Osteoblast (primary cell): ENCODE measurements at regions not wholly inside any gene's neighbourhood (a gene's known extent, or its start where the extent isn't known, plus 50 kb on each side); places are given as distances from the start of the nearest gene placed in this dataset.
A peak's percentile ranks its signal among the peaks of the same experiment; 100 is the strongest.

Experiments used
- DNase-seq: peaks from one replicate; pipeline ENCODE4 v3.0.0; 2011; ENCODE audit warnings: low spot score, mixed read lengths; ENCODE audit not compliant: insufficient read length; ENCODE audit errors: missing footprints
- H2AFZ ChIP-seq: 2 replicates; pipeline ENCODE4 v1.6.0; 2011; ENCODE audit warnings: mild to moderate bottlenecking, low read length
- H3K27ac ChIP-seq: 2 replicates; pipeline ENCODE4 v1.5.1; 2011; ENCODE audit warnings: mild to moderate bottlenecking, low read depth, low read length, moderate library complexity
- H3K27me3 ChIP-seq: 2 replicates; pipeline ENCODE4 v1.6.0; 2012; ENCODE audit warnings: mild to moderate bottlenecking, control low read depth, inconsistent platforms, low read length, moderate library complexity; ENCODE audit not compliant: insufficient read depth
- H3K36me3 ChIP-seq: 2 replicates; pipeline ENCODE4 v1.5.1; 2011; ENCODE audit warnings: mild to moderate bottlenecking, low read length, control low read depth, moderate library complexity; ENCODE audit not compliant: insufficient read depth
- H3K4me1 ChIP-seq: 2 replicates; pipeline ENCODE4 v1.5.1; 2011; ENCODE audit warnings: mild to moderate bottlenecking, low read length, control low read depth, moderate library complexity; ENCODE audit not compliant: insufficient read depth
- H3K4me2 ChIP-seq: 2 replicates; pipeline ENCODE4 v1.6.0; 2011; ENCODE audit warnings: mild to moderate bottlenecking, low read length; ENCODE audit not compliant: insufficient read depth
- H3K4me3 ChIP-seq: fragments of 200-600 bp; sonication (generic); 3 replicates; pipeline ENCODE4 v1.5.1; 2012; ENCODE audit warnings: mild to moderate bottlenecking, low read length, inconsistent platforms; ENCODE audit not compliant: insufficient read depth
- H3K79me2 ChIP-seq: 2 replicates; pipeline ENCODE4 v1.6.0; 2012; ENCODE audit warnings: mild to moderate bottlenecking, low read length, control low read depth, inconsistent platforms; ENCODE audit not compliant: insufficient read depth
- H3K9me3 ChIP-seq: 2 replicates; pipeline ENCODE4 v1.5.1; 2011; ENCODE audit warnings: low read depth, low read length, control low read depth
- H4K20me1 ChIP-seq: 2 replicates; pipeline ENCODE4 v1.6.0; 2012; ENCODE audit warnings: mild to moderate bottlenecking, low read length, control low read depth; ENCODE audit not compliant: insufficient read depth
- TF ChIP-seq, protein P1 (sequence below): IDR thresholded peaks from 2 replicates; pipeline ENCODE4 v1.5.1; 2011; ENCODE audit warnings: mild to moderate bottlenecking, low read depth, low read length, moderate library complexity; ENCODE audit errors: extremely low read depth

DNA sequence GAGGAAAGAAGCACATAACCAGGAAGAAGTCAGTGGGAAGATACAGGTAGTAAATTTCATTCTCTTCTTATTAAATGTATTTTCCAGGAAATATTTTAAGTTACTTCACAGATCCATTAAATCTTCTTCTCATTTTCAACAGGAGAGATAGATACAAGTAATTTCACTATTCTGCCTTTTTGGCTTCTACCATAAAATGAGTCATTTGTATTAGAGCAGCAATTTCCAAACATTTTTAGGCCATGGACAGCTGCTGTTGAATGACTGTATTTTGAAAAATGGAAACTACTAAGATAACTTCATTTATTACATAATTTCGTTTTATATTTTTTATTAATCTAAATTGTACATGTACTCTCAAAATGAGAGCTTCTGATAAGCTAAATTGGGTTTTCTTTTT, 809.6 kb upstream of the API5 start:
- H3K4me1 ChIP-seq: no peaks in the 10 kb centered on the region
- no peak for DNase-seq
- H2AFZ ChIP-seq: no peak overlapping the region
- no peaks in the 10 kb centered on the region for H3K79me2 ChIP-seq
- no peaks in the 10 kb centered on the region for H4K20me1 ChIP-seq
- H3K9me3 ChIP-seq: no peaks in the 10 kb centered on the region
- TF ChIP-seq, protein P1, sequence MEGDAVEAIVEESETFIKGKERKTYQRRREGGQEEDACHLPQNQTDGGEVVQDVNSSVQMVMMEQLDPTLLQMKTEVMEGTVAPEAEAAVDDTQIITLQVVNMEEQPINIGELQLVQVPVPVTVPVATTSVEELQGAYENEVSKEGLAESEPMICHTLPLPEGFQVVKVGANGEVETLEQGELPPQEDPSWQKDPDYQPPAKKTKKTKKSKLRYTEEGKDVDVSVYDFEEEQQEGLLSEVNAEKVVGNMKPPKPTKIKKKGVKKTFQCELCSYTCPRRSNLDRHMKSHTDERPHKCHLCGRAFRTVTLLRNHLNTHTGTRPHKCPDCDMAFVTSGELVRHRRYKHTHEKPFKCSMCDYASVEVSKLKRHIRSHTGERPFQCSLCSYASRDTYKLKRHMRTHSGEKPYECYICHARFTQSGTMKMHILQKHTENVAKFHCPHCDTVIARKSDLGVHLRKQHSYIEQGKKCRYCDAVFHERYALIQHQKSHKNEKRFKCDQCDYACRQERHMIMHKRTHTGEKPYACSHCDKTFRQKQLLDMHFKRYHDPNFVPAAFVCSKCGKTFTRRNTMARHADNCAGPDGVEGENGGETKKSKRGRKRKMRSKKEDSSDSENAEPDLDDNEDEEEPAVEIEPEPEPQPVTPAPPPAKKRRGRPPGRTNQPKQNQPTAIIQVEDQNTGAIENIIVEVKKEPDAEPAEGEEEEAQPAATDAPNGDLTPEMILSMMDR: no peak
- H3K27ac ChIP-seq: no peak overlapping the region
- H3K27me3 ChIP-seq: no peaks in the 10 kb centered on the region
- H3K4me3 ChIP-seq: no peak overlapping the region
- H3K36me3 ChIP-seq: no peaks in the 10 kb centered on the region
- no peak overlapping the region for H3K4me2 ChIP-seq

DNA sequence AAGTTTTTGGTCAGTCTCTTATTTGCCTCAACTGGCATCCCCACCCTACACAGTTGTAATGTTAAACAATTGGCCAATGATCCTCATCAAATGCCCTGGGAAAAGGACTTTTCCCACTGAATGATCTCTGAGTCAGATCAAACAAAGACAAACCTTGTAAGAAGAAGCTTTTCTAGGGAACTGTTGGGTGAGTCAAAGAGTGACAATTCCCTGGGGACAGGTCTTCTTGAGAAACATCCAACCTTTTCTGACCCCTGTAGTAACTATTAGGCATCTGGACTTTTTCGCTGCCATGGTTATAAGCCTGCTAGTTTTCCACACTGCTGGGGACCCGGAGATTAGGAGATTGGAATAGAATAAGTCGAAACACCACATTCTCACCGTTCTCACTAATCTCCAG, 789.8 kb upstream of the API5 start:
- TF ChIP-seq, protein P1: no peak
- H3K4me3 ChIP-seq: no peak overlapping the region

DNA sequence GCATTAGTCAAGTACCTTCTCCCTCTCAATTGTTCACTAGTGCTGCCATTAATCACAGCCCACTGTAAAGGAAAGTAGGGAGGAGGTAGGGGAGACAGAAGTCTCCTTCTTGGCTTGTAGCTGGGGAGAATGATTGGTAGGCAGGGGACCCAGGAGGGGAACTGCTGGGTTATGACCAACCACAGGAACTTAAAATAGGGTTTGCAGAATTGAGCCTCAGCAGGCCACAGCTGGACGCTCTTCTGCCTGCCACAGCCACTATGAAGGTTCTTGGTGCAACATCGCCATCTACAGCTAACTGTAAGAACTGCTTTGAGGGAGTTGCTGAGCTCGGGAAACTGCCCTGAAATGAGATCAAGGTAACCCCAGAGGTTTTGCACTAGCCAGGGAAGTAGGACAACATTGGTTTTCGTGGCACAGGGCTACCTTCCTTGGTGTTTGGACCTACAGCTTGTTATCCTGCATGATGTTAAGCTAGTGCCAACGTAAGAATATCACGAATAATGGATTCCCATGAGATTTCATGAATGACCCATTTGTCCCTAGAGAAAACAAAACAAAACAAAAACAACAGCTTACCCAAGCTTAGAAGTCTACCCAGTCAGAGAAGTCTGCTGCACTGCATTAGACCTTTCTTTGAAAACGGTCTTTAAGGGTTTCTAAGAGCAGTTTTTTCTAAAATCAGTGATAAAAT, 787.1 kb upstream of the API5 start:
- Histone ChIP-seq H3K9me3 (no peaks in the 10 kb centered on the region), H3K4me2 (no peak overlapping the region), H3K27me3 (no peaks in the 10 kb centered on the region), H3K27ac (no peak overlapping the region), H3K79me2 (no peaks in the 10 kb centered on the region), H3K4me1 (no peaks in the 10 kb centered on the region), H3K4me3 (no peak overlapping the region), H3K36me3 (no peaks in the 10 kb centered on the region), H2AFZ (no peak overlapping the region), H4K20me1 (no peaks in the 10 kb centered on the region)
- DNase-seq: no peak
- TF ChIP-seq, protein P1: peak; percentile 49

More for the DNA sequence above, 789.8 kb upstream of the API5 start:
- Histone ChIP-seq H2AFZ (no peak overlapping the region), H3K27ac (no peak overlapping the region), H3K4me2 (no peak overlapping the region), H3K36me3 (no peaks in the 10 kb centered on the region), H3K4me1 (no peaks in the 10 kb centered on the region), H3K27me3 (no peaks in the 10 kb centered on the region), H4K20me1 (no peaks in the 10 kb centered on the region), H3K9me3 (no peaks in the 10 kb centered on the region), H3K79me2 (no peaks in the 10 kb centered on the region)
- DNase-seq: no peak

DNA sequence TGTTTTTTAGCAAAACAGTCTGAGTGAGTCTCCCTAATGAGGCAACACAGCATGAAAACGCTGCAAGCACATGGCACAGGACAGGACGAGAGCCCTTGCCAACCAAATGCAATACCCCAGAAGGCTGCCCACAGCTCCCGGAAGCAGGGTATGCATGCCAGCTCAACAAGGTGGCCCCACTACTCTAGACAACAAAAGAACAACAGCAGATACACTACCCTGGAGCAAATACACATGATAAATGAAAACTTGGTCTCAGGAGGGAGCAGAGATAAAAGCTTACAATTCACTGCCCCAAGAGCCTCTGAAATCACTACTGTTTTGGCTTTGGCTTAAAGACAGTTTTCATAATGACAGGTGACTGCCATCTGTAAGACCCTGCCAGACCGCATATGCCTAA, 785.4 kb upstream of the API5 start:
- Histone ChIP-seq H4K20me1 (no peaks in the 10 kb centered on the region), H3K4me3 (no peak overlapping the region), H3K36me3 (no peaks in the 10 kb centered on the region), H3K4me2 (no peak overlapping the region), H3K27me3 (no peaks in the 10 kb centered on the region), H2AFZ (no peak overlapping the region), H3K4me1 (no peaks in the 10 kb centered on the region), H3K9me3 (no peaks in the 10 kb centered on the region), H3K79me2 (no peaks in the 10 kb centered on the region), H3K27ac (no peak overlapping the region)
- TF ChIP-seq, protein P1: no peak
- no peak for DNase-seq
